GM18867 (cell line): ENCODE measurements at regions not wholly inside any gene's neighbourhood (a gene's known extent, or its start where the extent isn't known, plus 50 kb on each side); places are given as distances from the start of the nearest gene placed in this dataset.
"Not testable (repeated sequence)": the region's sequence is repeated elsewhere in the genome, so short reads cannot be mapped to it uniquely, and the experiment has no call there.

Experiments
- ATAC-seq: cut with Tn5 transposase; IDR thresholded peaks from one replicate; pipeline ENCODE4 v1.9.1; 2021; ENCODE audit warnings: mild to moderate bottlenecking, moderate library complexity; ENCODE audit not compliant: unreplicated experiment

- ATAC-seq: no peak
Measured at GRCh38 chr18:28284132-28284531, 107.2 kb upstream of the CDH2 start.

- no peak for ATAC-seq
Measured at GRCh38 chr18:28281400-28281799, 104.5 kb upstream of the CDH2 start.

- ATAC-seq: no peak
Measured at GRCh38 chr18:28269750-28270149, 92.8 kb upstream of the CDH2 start.

GRCh38 chr18:28267878-28268625 is 91.1 kb upstream of the CDH2 start:
- no peak for ATAC-seq

GRCh38 chr18:28267276-28267675 is 90.3 kb upstream of the CDH2 start:
- ATAC-seq: no peak

- ATAC-seq: no peak
Measured at GRCh38 chr18:28256166-28256565, 79.2 kb upstream of the CDH2 start.

GRCh38 chr18:28248653-28249052 is 71.7 kb upstream of the CDH2 start:
- ATAC-seq: no peak

GRCh38 chr18:28240626-28241025 is 63.7 kb upstream of the CDH2 start:
- ATAC-seq: not testable (repeated sequence)

- ATAC-seq: no peak
Measured at GRCh38 chr18:28236487-28236886, 59.6 kb upstream of the CDH2 start.
